ENCODE measurements at regions not wholly inside any gene's neighbourhood (a gene's known extent, or its start where the extent isn't known, plus 50 kb on each side); places are given as distances from the start of the nearest gene placed in this dataset.

DNA sequence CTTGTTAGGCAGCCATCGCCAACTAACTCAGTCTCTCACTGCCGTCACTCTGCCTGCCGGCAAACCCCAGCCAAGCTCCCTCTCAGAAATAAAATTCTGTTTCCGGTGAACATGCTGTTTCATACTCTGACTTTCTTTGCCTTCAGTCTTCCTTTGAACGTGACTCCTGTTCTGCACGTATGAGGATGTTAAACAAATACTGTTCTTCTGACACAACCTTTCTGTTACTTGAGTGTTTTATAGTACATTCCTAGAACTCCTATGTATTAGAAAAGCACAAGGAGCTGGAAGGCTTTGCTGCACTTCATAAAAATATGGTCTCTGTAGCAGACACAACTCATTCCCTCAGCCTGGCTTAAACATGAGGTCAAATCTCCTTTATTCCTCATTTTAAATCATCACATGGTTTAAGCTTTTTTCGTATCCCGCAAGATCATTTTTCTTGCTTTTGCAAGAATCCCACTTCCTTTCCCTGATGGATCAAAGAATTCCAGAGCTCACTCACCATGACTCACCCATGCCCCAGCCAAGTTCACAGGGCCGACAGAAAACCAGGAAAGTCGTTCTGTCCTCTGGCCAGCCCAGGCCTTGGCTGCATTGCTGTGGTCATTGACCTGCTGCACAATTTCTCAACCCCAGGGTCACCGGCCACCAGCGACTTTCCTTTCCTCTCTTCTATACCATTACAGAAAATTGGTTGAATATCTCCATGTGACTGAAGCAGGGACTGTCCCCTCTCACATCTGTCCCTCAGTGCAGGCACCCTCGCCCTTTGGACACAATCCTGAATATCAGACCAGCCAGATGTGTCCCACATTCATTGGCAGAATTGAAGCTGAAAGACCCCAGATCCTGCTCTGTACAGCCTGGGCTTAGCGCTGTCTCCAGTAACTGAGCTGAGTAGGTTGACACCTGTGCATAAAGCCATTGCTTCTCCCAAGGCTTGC is 183.1 kb upstream of the ARL4C start:
- TF ChIP-seq POLR2AphosphoS5 (IDR thresholded peaks at IDR 0.05; ENCODE audit: low read depth, low read length) (no peak), POLR2A (IDR thresholded peaks at IDR 0.05; ENCODE audit: low read depth, low read length) (no peak), TAF1 (IDR thresholded peaks at IDR 0.05; ENCODE audit: low read depth, low read length) (no peak)

Data from GM12891 (cell line).